ENCODE measurements at regions not wholly inside any gene's neighbourhood (a gene's known extent, or its start where the extent isn't known, plus 50 kb on each side); places are given as distances from the start of the nearest gene placed in this dataset.

DNA sequence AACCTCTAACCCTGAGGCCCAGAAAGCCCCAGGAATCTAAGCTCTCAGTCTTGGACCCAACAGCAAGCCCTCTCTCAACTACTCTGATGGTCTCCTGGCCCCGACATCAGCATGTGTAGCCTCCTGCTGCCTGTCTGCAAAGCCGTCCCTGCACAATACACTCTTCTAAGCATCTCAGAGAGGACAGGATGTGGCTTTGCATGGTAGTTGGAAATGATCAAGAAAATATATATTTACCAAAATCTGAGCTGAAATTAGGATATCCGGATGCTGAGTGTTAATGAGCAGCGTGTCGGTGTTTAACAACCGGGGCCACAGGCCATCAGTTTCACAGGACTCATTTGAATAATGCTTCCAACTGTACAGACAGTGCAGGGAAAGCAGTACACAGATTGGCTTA is 59.1 kb upstream of the SIM2 start:
- H3K9ac ChIP-seq (ENCODE audit: low read depth in 2 of 2, low read length in 2 of 2) = no peak overlapping the region
- intact Hi-C loops (cut with DNase I) = loop anchor here (10.0 kb wide), 1 partner anchor 215 kb away; no protein-coding TSS in a partner anchor
- no peak for DNase-seq
- H3K36me3 ChIP-seq = no peaks in the 10 kb centered on the region
- TF ChIP-seq, protein P1, sequence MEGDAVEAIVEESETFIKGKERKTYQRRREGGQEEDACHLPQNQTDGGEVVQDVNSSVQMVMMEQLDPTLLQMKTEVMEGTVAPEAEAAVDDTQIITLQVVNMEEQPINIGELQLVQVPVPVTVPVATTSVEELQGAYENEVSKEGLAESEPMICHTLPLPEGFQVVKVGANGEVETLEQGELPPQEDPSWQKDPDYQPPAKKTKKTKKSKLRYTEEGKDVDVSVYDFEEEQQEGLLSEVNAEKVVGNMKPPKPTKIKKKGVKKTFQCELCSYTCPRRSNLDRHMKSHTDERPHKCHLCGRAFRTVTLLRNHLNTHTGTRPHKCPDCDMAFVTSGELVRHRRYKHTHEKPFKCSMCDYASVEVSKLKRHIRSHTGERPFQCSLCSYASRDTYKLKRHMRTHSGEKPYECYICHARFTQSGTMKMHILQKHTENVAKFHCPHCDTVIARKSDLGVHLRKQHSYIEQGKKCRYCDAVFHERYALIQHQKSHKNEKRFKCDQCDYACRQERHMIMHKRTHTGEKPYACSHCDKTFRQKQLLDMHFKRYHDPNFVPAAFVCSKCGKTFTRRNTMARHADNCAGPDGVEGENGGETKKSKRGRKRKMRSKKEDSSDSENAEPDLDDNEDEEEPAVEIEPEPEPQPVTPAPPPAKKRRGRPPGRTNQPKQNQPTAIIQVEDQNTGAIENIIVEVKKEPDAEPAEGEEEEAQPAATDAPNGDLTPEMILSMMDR (IDR thresholded peaks at IDR 0.05) = no peak
- H3K4me3 ChIP-seq = no peak overlapping the region
- no peak overlapping the region for H3K27ac ChIP-seq
- H3K9me3 ChIP-seq = no peaks in the 10 kb centered on the region
- no peaks in the 10 kb centered on the region for H3K4me1 ChIP-seq
- peaks cover 19% of the 10 kb centered on the region for H3K27me3 ChIP-seq

DNA sequence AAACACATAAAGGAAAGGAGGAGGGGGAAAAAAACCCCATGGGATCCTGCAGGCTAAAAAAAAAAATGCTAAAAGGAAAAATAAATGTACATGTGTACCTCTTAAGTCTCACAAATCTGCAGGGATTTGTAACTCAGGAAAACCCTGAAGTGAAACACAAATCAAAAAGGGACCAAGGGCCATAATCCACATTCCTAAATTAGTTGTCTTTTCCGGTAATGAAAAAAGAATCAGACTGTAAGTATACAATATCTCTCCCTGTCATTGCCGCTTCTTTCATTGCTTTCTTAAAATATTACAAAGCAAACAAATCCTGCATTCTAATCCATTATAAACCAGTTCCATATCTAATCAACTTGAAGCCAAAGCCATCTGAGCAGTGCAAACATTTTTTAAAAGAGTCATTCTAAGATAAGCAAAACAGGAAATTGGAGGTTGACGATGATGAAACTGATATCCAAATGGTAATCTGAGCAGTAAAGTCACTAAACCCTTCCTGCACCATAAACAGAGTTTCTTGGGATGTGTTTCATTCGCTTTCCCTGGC is 58.7 kb upstream of the SIM2 start:
- Histone ChIP-seq H3K27me3 (peaks cover 19% of the 10 kb centered on the region), H3K27ac (no peak overlapping the region)

DNA sequence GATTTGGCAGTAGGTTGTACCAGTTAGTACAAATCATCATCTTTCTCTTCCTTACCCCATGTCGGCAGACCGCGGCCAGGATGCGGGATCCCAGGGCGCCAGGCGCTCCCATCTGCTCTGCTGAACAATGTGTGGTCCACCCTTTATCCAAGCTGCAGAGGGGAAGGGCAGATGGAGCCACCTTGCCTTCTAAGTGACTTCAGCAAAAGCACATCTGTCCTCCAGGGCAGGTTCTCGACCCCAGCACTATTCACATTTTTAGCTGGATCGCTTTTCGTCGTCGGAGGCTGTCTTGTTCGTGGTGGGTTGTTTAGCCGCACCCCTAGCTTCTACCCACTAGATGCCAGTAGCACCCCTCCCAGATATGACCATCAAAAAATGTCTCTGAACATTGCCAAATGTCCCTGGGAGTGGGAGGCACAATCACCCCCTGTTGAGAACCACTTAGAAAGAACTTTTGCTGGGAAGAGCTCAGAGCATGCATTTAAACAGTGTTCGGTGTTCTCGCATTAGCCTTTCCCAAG is 58.1 kb upstream of the SIM2 start:
- H3K36me3 ChIP-seq = no peaks in the 10 kb centered on the region
- H3K27me3 ChIP-seq = peaks cover 19% of the 10 kb centered on the region
- H3K9ac ChIP-seq (ENCODE audit: low read depth in 2 of 2, low read length in 2 of 2) = no peak overlapping the region
- H3K4me1 ChIP-seq = no peaks in the 10 kb centered on the region
- H3K27ac ChIP-seq = no peak overlapping the region
- intact Hi-C loops (cut with DNase I) = no loop called here
- no peak for DNase-seq
- H3K4me3 ChIP-seq = no peak overlapping the region
- TF ChIP-seq, protein P1 (IDR thresholded peaks at IDR 0.05) = no peak
- no peaks in the 10 kb centered on the region for H3K9me3 ChIP-seq

More for the DNA sequence above, 58.7 kb upstream of the SIM2 start:
- Histone ChIP-seq H3K36me3 (no peaks in the 10 kb centered on the region), H3K9ac (ENCODE audit: low read depth in 2 of 2, low read length in 2 of 2) (no peak overlapping the region), H3K9me3 (no peaks in the 10 kb centered on the region), H3K4me1 (no peaks in the 10 kb centered on the region), H3K4me3 (no peak overlapping the region)
- DNase-seq = no peak
- intact Hi-C loops (cut with DNase I) = no loop called here
- TF ChIP-seq, protein P1 (IDR thresholded peaks at IDR 0.05) = no peak

DNA sequence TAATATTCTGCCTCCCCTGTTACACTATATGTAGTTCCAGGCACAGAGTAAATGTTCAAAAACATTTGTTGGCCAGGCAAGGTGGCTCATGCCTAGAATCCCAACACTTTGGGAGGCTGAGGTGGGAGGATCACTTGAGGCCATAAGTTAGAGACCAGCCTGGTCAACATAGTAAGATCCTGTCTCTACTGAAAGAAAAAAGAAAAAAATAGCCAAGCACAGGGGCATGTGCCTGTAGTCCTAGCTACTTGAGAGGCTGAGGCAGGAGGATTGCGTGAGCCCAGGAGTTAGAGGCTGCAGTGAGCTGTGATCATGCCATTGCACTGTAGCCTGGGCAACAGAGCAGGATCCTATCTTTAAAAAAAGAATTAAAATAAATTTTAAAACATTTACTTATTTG is 57.6 kb upstream of the SIM2 start:
- no peak for DNase-seq
- TF ChIP-seq, protein P1 (IDR thresholded peaks at IDR 0.05) = no peak
- H3K36me3 ChIP-seq = no peaks in the 10 kb centered on the region
- no peak overlapping the region for H3K27ac ChIP-seq
- H3K9ac ChIP-seq (ENCODE audit: low read depth in 2 of 2, low read length in 2 of 2) = no peak overlapping the region
- intact Hi-C loops (cut with DNase I) = no loop called here
- peaks cover 19% of the 10 kb centered on the region for H3K27me3 ChIP-seq
- no peaks in the 10 kb centered on the region for H3K4me1 ChIP-seq
- H3K4me3 ChIP-seq = no peak overlapping the region
- H3K9me3 ChIP-seq = no peaks in the 10 kb centered on the region

DNA sequence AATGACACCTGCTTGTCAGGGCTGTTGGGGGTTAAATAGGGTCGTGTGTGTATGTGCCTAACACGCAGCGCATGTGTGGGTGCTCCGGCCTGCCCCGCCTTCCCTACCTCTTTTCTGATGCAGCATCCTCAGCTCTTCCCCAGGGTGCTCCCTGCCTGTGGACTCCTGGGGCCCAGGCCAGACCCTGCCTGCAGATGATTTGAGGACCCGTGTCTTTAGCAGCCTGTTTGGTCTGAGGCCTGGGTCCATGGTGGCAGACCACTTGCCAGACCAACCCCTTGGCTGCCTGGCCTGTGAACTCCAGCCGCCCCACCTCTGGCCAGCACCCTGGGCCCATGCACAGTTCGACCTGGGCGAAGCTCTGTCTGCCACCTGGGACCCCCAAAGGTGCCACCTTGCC is 57.0 kb upstream of the SIM2 start:
- H3K9ac ChIP-seq (ENCODE audit: low read depth in 2 of 2, low read length in 2 of 2) = no peak overlapping the region
- H3K9me3 ChIP-seq = no peaks in the 10 kb centered on the region
- no peak overlapping the region for H3K4me3 ChIP-seq
- H3K36me3 ChIP-seq = no peaks in the 10 kb centered on the region
- intact Hi-C loops (cut with DNase I) = no loop called here
- H3K27ac ChIP-seq = no peak overlapping the region
- TF ChIP-seq, protein P1 (IDR thresholded peaks at IDR 0.05) = no peak
- peaks cover 19% of the 10 kb centered on the region for H3K27me3 ChIP-seq
- no peaks in the 10 kb centered on the region for H3K4me1 ChIP-seq
- DNase-seq = no peak
